OCI-M1 (cell line): ENCODE measurements at regions not wholly inside any gene's neighbourhood (a gene's known extent, or its start where the extent isn't known, plus 50 kb on each side); places are given as distances from the start of the nearest gene placed in this dataset.
"Not testable (repeated sequence)": the region's sequence is repeated elsewhere in the genome, so short reads cannot be mapped to it uniquely, and the experiment has no call there.

Source experiments
- DNase-seq: peaks from one replicate; lab custom pipeline; 2025; lab: John Stamatoyannopoulos, UW

DNA sequence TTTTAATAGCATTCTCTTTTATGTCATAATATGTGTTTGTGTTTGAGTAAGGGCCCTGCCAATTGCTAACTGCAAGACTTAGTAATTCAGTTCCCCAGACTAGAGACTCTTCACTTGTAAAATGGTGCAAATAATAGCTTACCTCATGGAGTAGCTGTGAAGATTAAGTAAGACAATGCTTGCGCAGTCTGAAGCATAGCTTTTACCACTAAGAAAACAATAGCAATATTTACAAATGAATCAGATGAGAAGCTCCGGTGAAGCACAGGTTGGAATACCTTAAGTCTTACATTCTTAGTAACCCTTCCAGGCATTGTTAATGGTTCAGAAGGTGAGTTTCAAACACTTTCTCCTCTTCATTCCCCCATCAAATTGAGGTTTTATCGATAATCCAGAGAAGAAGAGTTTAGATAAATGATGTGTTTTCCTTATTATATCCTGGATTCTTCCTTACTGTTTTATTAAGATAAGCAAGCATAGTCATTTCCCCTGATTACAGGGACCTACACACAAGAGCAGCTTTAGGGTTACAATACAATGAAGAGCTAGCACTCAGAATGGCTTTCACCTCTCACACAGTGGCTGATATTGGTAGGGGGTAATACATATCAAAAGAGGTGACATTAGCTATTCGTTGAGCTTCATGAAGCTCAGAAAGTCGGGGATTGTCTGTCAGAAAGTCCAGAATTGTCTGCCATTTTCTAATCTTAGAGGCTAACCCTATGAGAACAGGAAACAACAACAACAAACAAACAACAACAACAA is 96.4 kb upstream of the EDIL3 start:
- no peak for DNase-seq

DNA sequence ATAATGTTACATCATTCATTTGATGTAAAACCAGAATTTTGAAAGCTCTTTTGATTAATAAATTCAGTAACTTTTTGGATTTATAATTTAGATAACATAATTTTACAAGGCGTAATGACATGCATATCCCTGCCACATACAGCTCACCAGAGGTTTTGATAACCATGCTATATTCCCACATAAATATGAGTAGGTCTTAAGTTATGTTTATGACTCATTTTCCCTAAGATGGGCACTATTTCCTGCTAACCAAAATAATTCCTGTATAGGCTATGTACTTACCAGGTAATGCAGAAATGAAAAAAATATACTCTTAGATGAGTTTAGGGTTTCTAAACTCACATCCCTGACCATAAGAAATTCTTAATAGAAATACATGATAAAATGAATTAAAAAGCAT is 93.9 kb upstream of the EDIL3 start:
- DNase-seq: no peak

DNA sequence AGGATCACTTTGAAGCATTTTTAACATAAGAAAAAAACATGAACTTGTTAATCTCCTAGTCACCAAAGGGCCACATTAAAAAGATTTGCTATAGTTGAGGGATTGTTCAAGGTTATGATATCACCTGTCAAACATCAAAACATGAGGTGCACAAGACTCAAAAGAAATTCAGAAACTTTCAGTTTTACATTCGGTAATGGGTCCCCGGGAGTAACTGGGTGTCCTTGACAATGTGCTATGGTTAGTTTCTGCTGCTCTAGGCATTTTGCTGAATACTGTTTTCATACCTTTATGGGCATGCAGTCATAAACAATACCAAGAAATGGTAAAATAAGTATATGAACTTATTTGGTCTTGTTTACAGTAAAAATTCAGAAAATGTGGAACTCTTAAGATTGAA is 92.8 kb upstream of the EDIL3 start:
- DNase-seq: no peak

GRCh38 chr5:84474126-84474525 is 89.4 kb upstream of the EDIL3 start:
- no peak for DNase-seq

- DNase-seq: peak; percentile 19
Observed at GRCh38 chr5:84453405-84453804, 68.7 kb upstream of the EDIL3 start.

- DNase-seq: peak; percentile 7
Observed at GRCh38 chr5:84450617-84451414, 66.1 kb upstream of the EDIL3 start.

DNA sequence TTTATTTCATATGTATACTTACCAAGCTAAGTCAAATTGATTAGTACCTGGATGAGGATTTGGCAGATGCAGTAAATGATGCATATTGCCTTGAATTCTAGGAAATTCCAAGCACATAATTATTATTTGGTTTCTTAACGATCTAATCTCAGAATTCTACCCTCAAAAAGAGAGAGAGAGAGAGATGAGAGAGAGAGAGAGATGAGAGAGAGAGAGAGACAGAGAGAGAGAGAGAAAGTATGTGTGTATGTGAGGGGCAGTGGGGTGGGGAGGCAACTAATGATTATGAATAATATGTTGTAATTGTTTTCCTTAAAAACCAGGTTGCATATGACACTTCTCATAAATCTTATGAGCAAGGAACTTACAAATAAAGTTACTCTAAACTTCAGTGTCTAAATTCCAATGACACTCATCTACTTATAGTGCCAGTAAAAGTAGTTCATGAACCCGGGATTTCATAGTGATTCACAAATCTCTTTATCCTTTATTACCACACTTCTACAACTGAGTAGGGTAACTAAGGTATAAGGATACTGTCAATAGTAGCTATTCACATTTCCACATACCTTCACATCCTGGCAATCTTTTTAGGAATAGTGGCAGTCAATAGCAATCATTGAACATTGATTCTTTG is 60.5 kb upstream of the EDIL3 start:
- DNase-seq: no peak

DNA sequence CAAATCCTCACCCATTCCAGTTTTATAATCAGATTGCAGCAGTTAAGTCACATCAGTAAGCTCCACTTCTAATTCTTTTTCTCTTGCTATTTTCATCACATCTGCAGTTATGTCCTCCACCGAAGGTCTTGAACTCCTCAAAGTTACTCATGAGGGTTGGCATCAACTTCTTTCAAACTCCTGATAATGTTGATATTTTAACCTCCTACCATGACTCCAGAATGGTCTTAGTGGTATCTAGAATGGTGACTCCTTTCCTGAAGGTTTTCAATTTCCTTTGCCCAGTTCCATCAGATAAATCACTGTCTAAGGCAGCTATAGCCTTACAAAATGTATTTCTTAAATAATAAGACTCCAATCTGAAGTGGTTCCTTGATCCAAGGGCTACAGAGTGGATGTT is 53.8 kb upstream of the EDIL3 start:
- no peak for DNase-seq

GRCh38 chr5:84437673-84438315 is 53.1 kb upstream of the EDIL3 start:
- DNase-seq: peak; percentile 72

GRCh38 chr5:84436866-84437265 is 52.2 kb upstream of the EDIL3 start:
- no peak for DNase-seq

- not testable (repeated sequence) for DNase-seq
Observed at GRCh38 chr5:84435861-84436346, 51.2 kb upstream of the EDIL3 start.
